ENCODE measurements at regions not wholly inside any gene's neighbourhood (a gene's known extent, or its start where the extent isn't known, plus 50 kb on each side); places are given as distances from the start of the nearest gene placed in this dataset.

- no peak for TF ChIP-seq EP300 (IDR thresholded peaks at IDR 0.05; ENCODE audit: borderline replicate concordance in 1 of 2, low read depth in 2 of 2, low read length in 2 of 2)
- no peak for TF ChIP-seq SAP30 (IDR thresholded peaks at IDR 0.05; ENCODE audit: insufficient read depth, insufficient replicate concordance, low read length)
- TF ChIP-seq TEAD4 (IDR thresholded peaks at IDR 0.05; ENCODE audit: low read depth, low read length): no peak
- no peak for TF ChIP-seq SP1 (IDR thresholded peaks at IDR 0.05; ENCODE audit: low read depth, low read length)
- TF ChIP-seq POLR2A (IDR thresholded peaks at IDR 0.05; ENCODE audit: control extremely low read depth in 1 of 2, low read depth in 2 of 2, low read length in 2 of 2): no peak
- TF ChIP-seq ATF2 (IDR thresholded peaks at IDR 0.05; ENCODE audit: low read length): no peak
- TF ChIP-seq YY1 (IDR thresholded peaks at IDR 0.05; ENCODE audit: low read depth, low read length): no peak
- no peak for TF ChIP-seq ATF3 (IDR thresholded peaks at IDR 0.05; ENCODE audit: insufficient read depth, low read depth, low read length)
Measured at GRCh38 chr3:56881841-56882240, 80.1 kb upstream of the ARHGEF3 start (continued).
